ENCODE measurements at regions not wholly inside any gene's neighbourhood (a gene's known extent, or its start where the extent isn't known, plus 50 kb on each side); places are given as distances from the start of the nearest gene placed in this dataset.

DNA sequence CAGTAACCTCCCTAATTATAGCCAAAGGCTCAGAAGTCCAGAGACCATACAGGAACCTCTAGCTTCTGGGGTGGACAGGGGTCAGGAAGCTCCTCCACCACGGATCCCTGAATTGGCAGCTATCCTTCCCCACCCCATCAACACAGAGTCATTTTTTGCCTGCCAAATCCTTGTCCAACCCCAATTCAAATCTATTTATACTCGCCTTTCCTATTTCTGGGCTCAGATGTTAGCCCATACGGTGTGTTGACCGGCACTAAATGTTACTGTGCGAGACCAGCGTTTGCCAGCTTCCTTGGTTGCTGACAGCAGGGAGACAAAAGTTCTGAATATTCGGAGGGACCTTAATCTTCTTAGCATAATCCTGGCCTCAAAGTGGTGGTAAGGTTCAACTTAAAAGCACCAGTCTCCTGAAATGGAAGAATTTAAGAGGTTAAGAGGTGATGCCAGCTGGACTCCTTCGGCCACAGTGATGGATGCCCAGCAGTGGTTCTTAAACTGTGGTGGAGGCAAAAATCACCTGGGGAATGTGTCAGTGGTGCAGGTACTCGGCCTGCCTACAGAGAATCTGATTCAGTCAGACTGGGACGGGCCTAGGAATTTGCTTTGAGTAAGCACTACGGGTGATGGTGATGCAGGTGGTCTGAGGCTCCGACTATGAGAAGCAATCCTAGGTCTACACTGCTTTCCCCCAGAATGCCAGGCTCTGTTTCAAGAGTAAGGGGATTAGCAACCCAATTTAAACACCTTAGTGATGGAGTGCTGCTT is 204.8 kb upstream of the MEF2C start:
- TF ChIP-seq, protein P1, sequence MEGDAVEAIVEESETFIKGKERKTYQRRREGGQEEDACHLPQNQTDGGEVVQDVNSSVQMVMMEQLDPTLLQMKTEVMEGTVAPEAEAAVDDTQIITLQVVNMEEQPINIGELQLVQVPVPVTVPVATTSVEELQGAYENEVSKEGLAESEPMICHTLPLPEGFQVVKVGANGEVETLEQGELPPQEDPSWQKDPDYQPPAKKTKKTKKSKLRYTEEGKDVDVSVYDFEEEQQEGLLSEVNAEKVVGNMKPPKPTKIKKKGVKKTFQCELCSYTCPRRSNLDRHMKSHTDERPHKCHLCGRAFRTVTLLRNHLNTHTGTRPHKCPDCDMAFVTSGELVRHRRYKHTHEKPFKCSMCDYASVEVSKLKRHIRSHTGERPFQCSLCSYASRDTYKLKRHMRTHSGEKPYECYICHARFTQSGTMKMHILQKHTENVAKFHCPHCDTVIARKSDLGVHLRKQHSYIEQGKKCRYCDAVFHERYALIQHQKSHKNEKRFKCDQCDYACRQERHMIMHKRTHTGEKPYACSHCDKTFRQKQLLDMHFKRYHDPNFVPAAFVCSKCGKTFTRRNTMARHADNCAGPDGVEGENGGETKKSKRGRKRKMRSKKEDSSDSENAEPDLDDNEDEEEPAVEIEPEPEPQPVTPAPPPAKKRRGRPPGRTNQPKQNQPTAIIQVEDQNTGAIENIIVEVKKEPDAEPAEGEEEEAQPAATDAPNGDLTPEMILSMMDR (IDR thresholded peaks at IDR 0.05; ENCODE audit: low read depth, low read length), result no peak
- no peak for DNase-seq (ENCODE audit: low read depth, low spot score)
- in situ Hi-C loops (cut with HindIII; ENCODE audit: low sequenced_read_pairs), result no loop called here
- no peak overlapping the region for H3K4me3 ChIP-seq (ENCODE audit: low read depth, low read length)

- TF ChIP-seq, protein P1 (IDR thresholded peaks at IDR 0.05; ENCODE audit: low read depth, low read length), result no peak
- H3K4me3 ChIP-seq (ENCODE audit: low read depth, low read length), result no peak overlapping the region
- in situ Hi-C loops (cut with HindIII; ENCODE audit: low sequenced_read_pairs), result no loop called here
- DNase-seq (ENCODE audit: low read depth, low spot score), result no peak
These were observed 204.1 kb upstream of the MEF2C start for GRCh38 chr5:89087128-89087527.

- no peak overlapping the region for H3K4me3 ChIP-seq (ENCODE audit: low read depth, low read length)
- TF ChIP-seq, protein P1 (IDR thresholded peaks at IDR 0.05; ENCODE audit: low read depth, low read length), result no peak
- DNase-seq (ENCODE audit: low read depth, low spot score), result no peak
- in situ Hi-C loops (cut with HindIII; ENCODE audit: low sequenced_read_pairs), result no loop called here
These were observed 203.6 kb upstream of the MEF2C start for GRCh38 chr5:89086390-89087086.

DNA sequence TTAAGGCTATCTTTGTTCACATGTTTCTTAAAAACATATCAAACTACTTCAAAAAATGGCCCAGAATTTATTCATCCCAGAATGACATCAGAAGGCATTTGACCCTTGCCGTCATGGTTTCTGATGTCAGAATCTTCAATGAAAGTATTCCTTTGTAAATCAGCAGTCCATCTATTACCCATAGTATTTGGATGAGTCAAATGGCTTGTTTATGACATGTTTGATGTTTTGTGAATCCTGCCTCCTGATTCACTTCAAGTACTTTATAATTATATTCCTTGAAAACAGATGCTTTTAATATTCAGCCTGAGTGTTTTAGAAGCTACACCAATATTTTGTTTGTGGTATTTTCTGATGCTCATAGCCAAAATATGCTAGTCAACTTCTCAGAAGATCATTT is 200.8 kb upstream of the MEF2C start:
- DNase-seq (ENCODE audit: low read depth, low spot score), result peak; percentile 28
- in situ Hi-C loops (cut with HindIII; ENCODE audit: low sequenced_read_pairs), result no loop called here
- no peak overlapping the region for H3K4me3 ChIP-seq (ENCODE audit: low read depth, low read length)
- TF ChIP-seq, protein P1 (IDR thresholded peaks at IDR 0.05; ENCODE audit: low read depth, low read length), result no peak

- TF ChIP-seq, protein P1 (IDR thresholded peaks at IDR 0.05; ENCODE audit: low read depth, low read length), result no peak
- DNase-seq (ENCODE audit: low read depth, low spot score), result no peak
- no peak overlapping the region for H3K4me3 ChIP-seq (ENCODE audit: low read depth, low read length)
- in situ Hi-C loops (cut with HindIII; ENCODE audit: low sequenced_read_pairs), result no loop called here
These were observed 198.4 kb upstream of the MEF2C start for GRCh38 chr5:89081360-89081759.

DNA sequence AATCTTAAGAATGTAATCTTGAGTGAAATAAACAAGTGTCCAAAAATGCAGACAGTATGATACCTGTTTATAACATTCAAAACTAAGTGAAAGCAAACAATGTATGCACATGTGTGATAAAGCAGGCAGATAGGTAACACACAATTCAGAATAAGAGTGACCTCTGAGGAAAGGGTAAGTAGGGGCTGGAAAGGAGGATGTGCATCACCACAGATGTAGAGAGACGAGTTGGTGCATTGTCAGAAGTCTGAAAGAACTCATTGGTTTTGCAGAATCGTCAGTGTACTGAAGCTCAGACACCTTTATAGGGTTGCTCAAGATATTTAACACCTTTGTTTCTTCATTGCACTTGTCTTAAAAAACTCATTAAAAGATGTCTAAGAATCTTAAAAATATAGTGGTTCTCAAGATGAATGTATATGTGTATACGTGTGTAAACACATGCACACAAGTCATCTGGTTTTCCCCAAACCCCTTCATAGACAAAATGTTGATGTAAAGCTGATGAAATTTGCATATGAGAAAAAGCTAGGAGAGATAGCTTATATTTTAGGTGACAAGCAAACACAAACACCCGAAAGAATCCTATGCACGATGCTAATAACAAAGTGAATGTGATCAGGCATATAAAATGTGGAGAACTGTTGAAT is 197.6 kb upstream of the MEF2C start:
- H3K4me3 ChIP-seq (ENCODE audit: low read depth, low read length), result no peak overlapping the region
- in situ Hi-C loops (cut with HindIII; ENCODE audit: low sequenced_read_pairs), result no loop called here
- TF ChIP-seq, protein P1 (IDR thresholded peaks at IDR 0.05; ENCODE audit: low read depth, low read length), result no peak

More for the DNA sequence above, 197.6 kb upstream of the MEF2C start:
- no peak for DNase-seq (ENCODE audit: low read depth, low spot score)
